Sigmoid colon (tissue), 6 donors: ENCODE measurements at regions not wholly inside any gene's neighbourhood (a gene's known extent, or its start where the extent isn't known, plus 50 kb on each side); places are given as distances from the start of the nearest gene placed in this dataset.

Experiments used
- DNase-seq: peaks from one replicate; pipeline ENCODE4 v3.0.0-alpha.2; 2019
- H3K27ac ChIP-seq, 4 donors: fragments of 200-600 bp; sonication (generic); one replicate each; pipeline ENCODE4 v1.5.1; 2016 to 2019; ENCODE audit warnings: mild to moderate bottlenecking in 1 of 4
- H3K27me3 ChIP-seq, 3 donors: fragments of 200-600 bp; sonication (generic); one replicate each; pipeline ENCODE4 v1.5.1; 2019; ENCODE audit warnings: mild to moderate bottlenecking in 1 of 3
- H3K36me3 ChIP-seq, 4 donors: fragments of 200-600 bp; sonication (generic); one replicate each; pipeline ENCODE4 v1.5.1; 2016 to 2019
- H3K4me1 ChIP-seq, 4 donors: fragments of 200-600 bp; sonication (generic); one replicate each; pipeline ENCODE4 v1.5.1; 2017 to 2019
- H3K4me3 ChIP-seq, 4 donors: fragments of 200-600 bp; sonication (generic); one replicate each; pipeline ENCODE4 v1.5.1; 2017 to 2019; ENCODE audit warnings: mild to moderate bottlenecking in 2 of 4, moderate library complexity in 1 of 4
- H3K9me3 ChIP-seq, 4 donors: fragments of 200-600 bp in 3 of 4; sonication (generic) in 3 of 4; one replicate each; pipeline versions ENCODE4 v1.5.1 to v1.6.1; 2013 to 2019
- EP300 ChIP-seq, 4 donors: sonication (generic); formaldehyde crosslinking; IDR thresholded peaks; one replicate each; pipeline ENCODE4 v1.6.1; 2017; ENCODE audit warnings: antibody characterized with exemption in 4 of 4
- POLR2A ChIP-seq, 2 donors: fragments of 450-650 bp; IDR thresholded peaks; one replicate each; pipeline ENCODE4 v1.6.1; 2016; ENCODE audit warnings: antibody characterized with exemption in 2 of 2, mild to moderate bottlenecking in 2 of 2, moderate library complexity in 2 of 2
- POLR2AphosphoS5 ChIP-seq, 4 donors: sonication (generic); formaldehyde crosslinking; IDR thresholded peaks; one replicate each; pipeline ENCODE4 v1.6.1; 2017; ENCODE audit warnings: antibody characterized with exemption in 4 of 4
- WGBS, 2 donors: extraction: QIAGEN DNeasy Blood & Tissue Kit; methylation state at CpG; one replicate each; pipeline ENCODE4 v1.1.7; 2013; 5-methylcytosine and 5-hydroxymethylcytosine counted together
- intact Hi-C: fragments of 100-400 bp; cut with DNase I; formaldehyde crosslinking; loops from one replicate; pipeline ENCODE4 v1.15.1; 2023
- TF ChIP-seq, protein P1 (sequence below), 4 experiments: fragments of 450-650 bp in 3 of 4; fragments of 200-600 bp in 1 of 4; IDR thresholded peaks; one replicate each; pipeline ENCODE4 v1.5.1; 2016 to 2019; ENCODE audit warnings: antibody characterized with exemption in 4 of 4, mild to moderate bottlenecking in 3 of 4, moderate library complexity in 2 of 4
- donor health status: healthy with polysubstance abuse.
- donor health status: healthy.

DNA sequence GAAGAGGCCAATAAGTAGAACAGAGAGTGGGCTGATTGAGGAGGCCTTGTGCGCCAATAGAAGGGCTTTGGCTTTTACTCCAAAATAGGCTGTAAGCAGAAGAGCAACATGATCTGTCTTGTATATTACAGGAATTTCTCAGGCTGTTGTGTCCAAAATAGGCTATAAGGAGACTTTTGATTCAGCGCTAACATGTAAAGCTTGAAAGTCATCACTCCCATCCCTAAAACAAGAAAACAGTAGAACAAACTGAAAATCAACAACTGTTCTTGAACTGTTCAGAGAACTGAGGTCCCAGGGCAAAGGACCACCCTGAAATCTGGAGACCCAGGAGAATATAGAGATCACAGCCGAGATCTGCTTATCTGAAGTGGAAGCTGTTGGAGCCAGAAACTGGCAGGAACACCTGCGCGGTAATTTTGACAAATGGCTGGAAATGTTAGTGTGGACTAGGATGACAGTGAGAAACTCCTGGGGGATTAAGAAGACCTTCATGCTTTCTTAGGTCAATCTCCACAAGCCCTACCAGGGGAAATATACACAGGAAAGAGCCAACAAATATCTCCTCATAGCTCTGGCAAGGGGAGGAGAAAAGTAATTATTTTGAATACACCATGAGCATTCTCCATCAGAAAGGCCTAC, 258.6 kb downstream of the RBM43 start:
- Histone ChIP-seq H3K27ac (no peak overlapping the region), H3K4me3 (no peak overlapping the region), H3K9me3 (no peaks in the 10 kb centered on the region), H3K36me3 (no peaks in the 10 kb centered on the region), H3K27me3 (no peaks in the 10 kb centered on the region), H3K4me1 (peaks cover 0 to under 1% (median 0%) of the 10 kb centered on the region in 4 donors)
- 94 to 95% methylated on average over 5 of the region's 5 CpGs for WGBS, 2 donors
- TF ChIP-seq EP300 (IDR thresholded peaks at IDR 0.05): no peak
- no peak for TF ChIP-seq POLR2AphosphoS5 (IDR thresholded peaks at IDR 0.05)
- TF ChIP-seq, protein P1, sequence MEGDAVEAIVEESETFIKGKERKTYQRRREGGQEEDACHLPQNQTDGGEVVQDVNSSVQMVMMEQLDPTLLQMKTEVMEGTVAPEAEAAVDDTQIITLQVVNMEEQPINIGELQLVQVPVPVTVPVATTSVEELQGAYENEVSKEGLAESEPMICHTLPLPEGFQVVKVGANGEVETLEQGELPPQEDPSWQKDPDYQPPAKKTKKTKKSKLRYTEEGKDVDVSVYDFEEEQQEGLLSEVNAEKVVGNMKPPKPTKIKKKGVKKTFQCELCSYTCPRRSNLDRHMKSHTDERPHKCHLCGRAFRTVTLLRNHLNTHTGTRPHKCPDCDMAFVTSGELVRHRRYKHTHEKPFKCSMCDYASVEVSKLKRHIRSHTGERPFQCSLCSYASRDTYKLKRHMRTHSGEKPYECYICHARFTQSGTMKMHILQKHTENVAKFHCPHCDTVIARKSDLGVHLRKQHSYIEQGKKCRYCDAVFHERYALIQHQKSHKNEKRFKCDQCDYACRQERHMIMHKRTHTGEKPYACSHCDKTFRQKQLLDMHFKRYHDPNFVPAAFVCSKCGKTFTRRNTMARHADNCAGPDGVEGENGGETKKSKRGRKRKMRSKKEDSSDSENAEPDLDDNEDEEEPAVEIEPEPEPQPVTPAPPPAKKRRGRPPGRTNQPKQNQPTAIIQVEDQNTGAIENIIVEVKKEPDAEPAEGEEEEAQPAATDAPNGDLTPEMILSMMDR (IDR thresholded peaks at IDR 0.05): no peak
- TF ChIP-seq POLR2A (IDR thresholded peaks at IDR 0.05): no peak
- DNase-seq: no peak
- intact Hi-C loops: no loop called here

DNA sequence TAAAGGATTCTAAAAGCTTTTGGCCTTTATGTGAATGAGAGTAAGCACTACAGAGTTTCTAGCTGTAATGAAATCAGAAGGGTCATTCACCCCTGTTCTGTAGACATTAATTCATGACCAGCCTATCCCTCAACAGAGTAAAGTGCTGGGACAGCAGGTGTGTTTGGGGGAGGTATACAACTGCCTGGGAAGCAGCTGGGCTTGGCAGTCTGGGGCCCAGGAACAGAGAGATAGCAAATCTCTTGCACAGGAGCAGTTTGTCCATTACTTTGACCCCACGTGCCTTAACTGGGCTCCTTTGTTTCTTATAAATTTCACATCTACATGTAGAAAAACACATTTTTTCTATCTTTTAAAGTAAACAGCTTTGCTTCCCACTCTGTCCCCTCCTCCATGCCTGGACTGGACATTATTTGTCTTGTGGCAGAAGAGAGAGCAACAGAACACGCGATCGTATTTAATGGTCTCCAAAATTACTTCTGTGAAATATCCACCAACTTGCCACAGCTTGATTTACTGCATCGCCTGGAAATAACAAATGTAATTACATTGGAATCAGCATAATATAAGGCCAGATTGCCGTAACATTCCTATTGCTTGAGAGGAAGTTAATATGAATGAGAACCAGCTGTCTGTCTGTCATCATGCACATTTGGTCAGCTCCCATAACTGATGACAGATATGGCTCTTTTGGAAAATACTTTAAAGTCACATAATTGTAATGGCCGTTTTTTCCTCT, 263.8 kb downstream of the RBM43 start:
- intact Hi-C loops: no loop called here
- WGBS, 2 donors: 69 to 70% methylated on average over 7 of the region's 7 CpGs
- Histone ChIP-seq H3K27ac (no peak overlapping the region), H3K4me1 (peaks cover 0 to 4% (median 0%) of the 10 kb centered on the region in 4 donors), H3K27me3 (no peaks in the 10 kb centered on the region), H3K9me3 (no peaks in the 10 kb centered on the region), H3K4me3 (no peak overlapping the region), H3K36me3 (no peaks in the 10 kb centered on the region)
- DNase-seq: no peak
- TF ChIP-seq EP300 (IDR thresholded peaks at IDR 0.05): no peak
- TF ChIP-seq, protein P1 (IDR thresholded peaks at IDR 0.05): no peak
- no peak for TF ChIP-seq POLR2A (IDR thresholded peaks at IDR 0.05)
- TF ChIP-seq POLR2AphosphoS5 (IDR thresholded peaks at IDR 0.05): no peak

DNA sequence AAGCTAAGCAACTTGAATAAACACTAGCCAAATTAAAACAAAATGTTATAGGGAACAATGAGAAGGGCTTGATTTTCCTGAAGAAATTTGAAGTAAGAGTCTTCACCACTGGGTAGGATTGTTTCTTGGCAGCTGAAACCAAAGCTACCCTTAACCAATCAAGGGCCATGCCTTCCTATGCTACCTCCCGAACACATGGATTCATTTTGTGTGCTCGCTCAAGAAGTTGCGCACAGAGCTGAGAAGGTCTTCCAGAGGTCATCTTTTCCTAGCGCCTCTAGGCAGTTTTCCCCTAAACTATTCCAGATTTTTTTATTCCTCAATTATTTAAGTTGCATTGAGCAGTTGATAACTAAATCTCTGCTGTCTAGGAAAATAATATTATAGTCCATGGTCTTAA, 264.6 kb downstream of the RBM43 start:
- H3K4me1 ChIP-seq: peaks cover 0 to 4% (median 0%) of the 10 kb centered on the region in 4 donors
- no peaks in the 10 kb centered on the region for H3K9me3 ChIP-seq
- no peak overlapping the region for H3K27ac ChIP-seq
- intact Hi-C loops: no loop called here
- TF ChIP-seq, protein P1 (IDR thresholded peaks at IDR 0.05): no peak
- TF ChIP-seq EP300 (IDR thresholded peaks at IDR 0.05): no peak
- no peak for TF ChIP-seq POLR2A (IDR thresholded peaks at IDR 0.05)
- TF ChIP-seq POLR2AphosphoS5 (IDR thresholded peaks at IDR 0.05): no peak
- 93 to 96% methylated on average over 4 of the region's 4 CpGs for WGBS, 2 donors
- no peak for DNase-seq
- no peaks in the 10 kb centered on the region for H3K36me3 ChIP-seq
- H3K4me3 ChIP-seq: no peak overlapping the region
- H3K27me3 ChIP-seq: no peaks in the 10 kb centered on the region

DNA sequence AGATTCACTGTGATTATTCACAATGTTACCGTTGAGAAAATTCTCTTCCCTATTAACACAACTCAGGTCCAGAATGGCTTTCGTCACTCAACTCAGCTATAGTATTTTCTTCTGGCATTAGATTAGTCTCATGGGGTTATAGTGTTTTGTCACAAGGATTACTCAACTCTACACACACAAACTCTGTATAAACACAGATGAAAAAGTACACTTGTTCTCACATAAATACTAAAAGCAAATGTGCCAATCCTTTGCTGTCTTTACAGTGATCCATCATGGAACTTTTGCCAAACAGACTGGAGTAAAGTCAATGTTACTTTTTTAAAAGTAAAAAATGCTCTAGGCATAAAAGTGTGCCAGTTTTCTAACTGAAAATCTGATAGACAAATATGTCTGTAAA, 267.6 kb downstream of the RBM43 start:
- peaks cover 0 to 4% (median 0%) of the 10 kb centered on the region in 4 donors for H3K4me1 ChIP-seq
- H3K4me3 ChIP-seq: no peak overlapping the region
- intact Hi-C loops: no loop called here
- no peak overlapping the region for H3K27ac ChIP-seq
- TF ChIP-seq POLR2AphosphoS5 (IDR thresholded peaks at IDR 0.05) (no peak), POLR2A (IDR thresholded peaks at IDR 0.05) (no peak), EP300 (IDR thresholded peaks at IDR 0.05) (no peak)
- TF ChIP-seq, protein P1 (IDR thresholded peaks at IDR 0.05): no peak
- peaks cover 0 to 4% (median 0%) of the 10 kb centered on the region in 4 donors for H3K9me3 ChIP-seq
- no peaks in the 10 kb centered on the region for H3K27me3 ChIP-seq
- H3K36me3 ChIP-seq: no peaks in the 10 kb centered on the region
- 69 to 72% methylated on average over 2 of the region's 2 CpGs for WGBS, 2 donors
- no peak for DNase-seq
